Spleen (tissue), 7 donors: ENCODE measurements at regions not wholly inside any gene's neighbourhood (a gene's known extent, or its start where the extent isn't known, plus 50 kb on each side); places are given as distances from the start of the nearest gene placed in this dataset.
"Not testable (repeated sequence)": the region's sequence is repeated elsewhere in the genome, so short reads cannot be mapped to it uniquely, and the experiment has no call there.

Source experiments
- POLR2A ChIP-seq, 3 donors: fragments of 450-650 bp; IDR thresholded peaks; one replicate each; pipeline ENCODE4 v1.5.1; 2017; ENCODE audit warnings: antibody characterized with exemption in 3 of 3, mild to moderate bottlenecking in 1 of 3
- TF ChIP-seq, protein P1 (sequence below), 11 experiments: fragments of 200-600 bp in 7 of 11; fragments of 450-650 bp in 4 of 11; sonication (generic) in 4 of 11; IDR thresholded peaks in 8 of 11; conservative IDR thresholded peaks in 3 of 11; 1 replicate in 7 of 11; 2 replicates in 4 of 11; pipeline versions ENCODE4 v1.4.0 to v1.8.0; 2016 to 2021; ENCODE audit warnings: antibody characterized with exemption in 11 of 11, inconsistent platforms in 4 of 11, mild to moderate bottlenecking in 1 of 11
- donor health status: DM: no; HTN: no; CAD: no; lungs with moderate emphysema.
- donor health status: DM: no; HTN: no; CAD: no.
- donor health status: DM: no; HTN: no; CAD: no.

- TF ChIP-seq, protein P1, sequence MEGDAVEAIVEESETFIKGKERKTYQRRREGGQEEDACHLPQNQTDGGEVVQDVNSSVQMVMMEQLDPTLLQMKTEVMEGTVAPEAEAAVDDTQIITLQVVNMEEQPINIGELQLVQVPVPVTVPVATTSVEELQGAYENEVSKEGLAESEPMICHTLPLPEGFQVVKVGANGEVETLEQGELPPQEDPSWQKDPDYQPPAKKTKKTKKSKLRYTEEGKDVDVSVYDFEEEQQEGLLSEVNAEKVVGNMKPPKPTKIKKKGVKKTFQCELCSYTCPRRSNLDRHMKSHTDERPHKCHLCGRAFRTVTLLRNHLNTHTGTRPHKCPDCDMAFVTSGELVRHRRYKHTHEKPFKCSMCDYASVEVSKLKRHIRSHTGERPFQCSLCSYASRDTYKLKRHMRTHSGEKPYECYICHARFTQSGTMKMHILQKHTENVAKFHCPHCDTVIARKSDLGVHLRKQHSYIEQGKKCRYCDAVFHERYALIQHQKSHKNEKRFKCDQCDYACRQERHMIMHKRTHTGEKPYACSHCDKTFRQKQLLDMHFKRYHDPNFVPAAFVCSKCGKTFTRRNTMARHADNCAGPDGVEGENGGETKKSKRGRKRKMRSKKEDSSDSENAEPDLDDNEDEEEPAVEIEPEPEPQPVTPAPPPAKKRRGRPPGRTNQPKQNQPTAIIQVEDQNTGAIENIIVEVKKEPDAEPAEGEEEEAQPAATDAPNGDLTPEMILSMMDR (IDR thresholded peaks at IDR 0.05 in 8 of 11, conservative IDR thresholded peaks at IDR 0.05 in 3 of 11) = not testable (repeated sequence)
- TF ChIP-seq POLR2A (IDR thresholded peaks at IDR 0.05) = not testable (repeated sequence)
Observed at GRCh38 chr6:106744029-106744428, 114.7 kb downstream of the QRSL1 start.
